ENCODE measurements at regions not wholly inside any gene's neighbourhood (a gene's known extent, or its start where the extent isn't known, plus 50 kb on each side); places are given as distances from the start of the nearest gene placed in this dataset.

GRCh38 chr2:136408795-136409194 is 290.8 kb upstream of the CXCR4 start:
- Histone ChIP-seq H3K4me1 (ENCODE audit: insufficient read depth, low read length) (no peaks in the 10 kb centered on the region), H3K27me3 (ENCODE audit: insufficient read depth, low read length) (peaks cover 3% of the 10 kb centered on the region), H3K27ac (ENCODE audit: low read depth, low read length) (no peak overlapping the region), H3K9me3 (ENCODE audit: insufficient read depth, low read depth, low read length) (no peaks in the 10 kb centered on the region), H3K4me2 (ENCODE audit: low read length) (no peak overlapping the region), H3K4me3 (ENCODE audit: insufficient read depth, low read depth, low read length) (no peak overlapping the region), H3K79me2 (ENCODE audit: insufficient read depth, low read length) (no peaks in the 10 kb centered on the region), H4K20me1 (ENCODE audit: insufficient read depth, low read length) (no peaks in the 10 kb centered on the region), H3K36me3 (ENCODE audit: insufficient read depth, low read length) (no peaks in the 10 kb centered on the region), H2AFZ (ENCODE audit: low read depth, low read length) (no peak overlapping the region), H3K9ac (ENCODE audit: low read length) (no peak overlapping the region)
- FAIRE-seq (no peak), DNase-seq (ENCODE audit: low read depth) (no peak)
- H3K9me3 Mint-ChIP-seq (ENCODE audit: unreplicated experiment), result no peaks in the 10 kb centered on the region
- no peak for TF ChIP-seq EZH2 (IDR thresholded peaks at IDR 0.05; ENCODE audit: insufficient read depth, low read length)
- H3K27ac Mint-ChIP-seq (ENCODE audit: unreplicated experiment), result no peak overlapping the region
- no peak overlapping the region for H3K4me3 Mint-ChIP-seq (ENCODE audit: unreplicated experiment)
- H3K27me3 Mint-ChIP-seq (ENCODE audit: low read depth, unreplicated experiment), result peaks cover 21% of the 10 kb centered on the region
- H3K4me1 Mint-ChIP-seq (ENCODE audit: low read depth, unreplicated experiment), result no peaks in the 10 kb centered on the region
- no peaks in the 10 kb centered on the region for H3K36me3 Mint-ChIP-seq (ENCODE audit: low read depth, unreplicated experiment)

- H4K20me1 ChIP-seq (ENCODE audit: insufficient read depth, low read length), result no peaks in the 10 kb centered on the region
- no peak overlapping the region for H3K9ac ChIP-seq (ENCODE audit: low read length)
- H3K27ac ChIP-seq (ENCODE audit: low read depth, low read length), result no peak overlapping the region
- no peaks in the 10 kb centered on the region for H3K9me3 ChIP-seq (ENCODE audit: insufficient read depth, low read depth, low read length)
- DNase-seq (ENCODE audit: low read depth) (no peak), FAIRE-seq (no peak)
- H3K36me3 ChIP-seq (ENCODE audit: insufficient read depth, low read length), result no peaks in the 10 kb centered on the region
- Mint-ChIP-seq H3K9me3 (ENCODE audit: unreplicated experiment) (no peaks in the 10 kb centered on the region), H3K4me1 (ENCODE audit: low read depth, unreplicated experiment) (no peaks in the 10 kb centered on the region), H3K4me3 (ENCODE audit: unreplicated experiment) (no peak overlapping the region), H3K27ac (ENCODE audit: unreplicated experiment) (no peak overlapping the region), H3K36me3 (ENCODE audit: low read depth, unreplicated experiment) (no peaks in the 10 kb centered on the region), H3K27me3 (ENCODE audit: low read depth, unreplicated experiment) (peaks cover 23% of the 10 kb centered on the region)
- no peaks in the 10 kb centered on the region for H3K79me2 ChIP-seq (ENCODE audit: insufficient read depth, low read length)
- no peaks in the 10 kb centered on the region for H3K4me1 ChIP-seq (ENCODE audit: insufficient read depth, low read length)
- no peak for TF ChIP-seq EZH2 (IDR thresholded peaks at IDR 0.05; ENCODE audit: insufficient read depth, low read length)
- no peak overlapping the region for H3K4me2 ChIP-seq (ENCODE audit: low read length)
- peaks cover 3% of the 10 kb centered on the region for H3K27me3 ChIP-seq (ENCODE audit: insufficient read depth, low read length)
- H2AFZ ChIP-seq (ENCODE audit: low read depth, low read length), result no peak overlapping the region
- no peak overlapping the region for H3K4me3 ChIP-seq (ENCODE audit: insufficient read depth, low read depth, low read length)
Observed at GRCh38 chr2:136407952-136408318, 290.0 kb upstream of the CXCR4 start.

- TF ChIP-seq EZH2 (IDR thresholded peaks at IDR 0.05; ENCODE audit: insufficient read depth, low read length) (no peak), CTCF (IDR thresholded peaks at IDR 0.05; ENCODE audit: insufficient read depth, low read depth, low read length) (no peak)
- no peak overlapping the region for H3K4me2 ChIP-seq (ENCODE audit: low read length)
- H3K36me3 ChIP-seq (ENCODE audit: insufficient read depth, low read length), result no peaks in the 10 kb centered on the region
- no peak overlapping the region for H2AFZ ChIP-seq (ENCODE audit: low read depth, low read length)
- peaks cover 23% of the 10 kb centered on the region for H3K27me3 Mint-ChIP-seq (ENCODE audit: low read depth, unreplicated experiment)
- H3K36me3 Mint-ChIP-seq (ENCODE audit: low read depth, unreplicated experiment), result no peaks in the 10 kb centered on the region
- no peaks in the 10 kb centered on the region for H4K20me1 ChIP-seq (ENCODE audit: insufficient read depth, low read length)
- no peak overlapping the region for H3K4me3 ChIP-seq (ENCODE audit: insufficient read depth, low read depth, low read length)
- no peak overlapping the region for H3K27ac ChIP-seq (ENCODE audit: low read depth, low read length)
- peaks cover 3% of the 10 kb centered on the region for H3K27me3 ChIP-seq (ENCODE audit: insufficient read depth, low read length)
- H3K4me1 Mint-ChIP-seq (ENCODE audit: low read depth, unreplicated experiment), result no peaks in the 10 kb centered on the region
- no peaks in the 10 kb centered on the region for H3K9me3 Mint-ChIP-seq (ENCODE audit: unreplicated experiment)
- no peak overlapping the region for H3K4me3 Mint-ChIP-seq (ENCODE audit: unreplicated experiment)
- no peak overlapping the region for H3K9ac ChIP-seq (ENCODE audit: low read length)
- FAIRE-seq (no peak), DNase-seq (ENCODE audit: low read depth) (no peak)
- H3K79me2 ChIP-seq (ENCODE audit: insufficient read depth, low read length), result no peaks in the 10 kb centered on the region
- H3K4me1 ChIP-seq (ENCODE audit: insufficient read depth, low read length), result no peaks in the 10 kb centered on the region
- no peaks in the 10 kb centered on the region for H3K9me3 ChIP-seq (ENCODE audit: insufficient read depth, low read depth, low read length)
- no peak overlapping the region for H3K27ac Mint-ChIP-seq (ENCODE audit: unreplicated experiment)
Observed at GRCh38 chr2:136407117-136407951, 289.4 kb upstream of the CXCR4 start.
